Breast epithelium (tissue), 3 donors: ENCODE measurements at regions not wholly inside any gene's neighbourhood (a gene's known extent, or its start where the extent isn't known, plus 50 kb on each side); places are given as distances from the start of the nearest gene placed in this dataset.
"Not testable (repeated sequence)": the region's sequence is repeated elsewhere in the genome, so short reads cannot be mapped to it uniquely, and the experiment has no call there.

Experiments
- CTCF ChIP-seq, 3 donors: fragments of 450-650 bp; IDR thresholded peaks; one replicate each; pipeline ENCODE4 v1.5.1; 2016 to 2017; ENCODE audit warnings: antibody characterized with exemption in 3 of 3, mild to moderate bottlenecking in 3 of 3, moderate library complexity in 3 of 3
- POLR2A ChIP-seq: fragments of 450-650 bp; IDR thresholded peaks from one replicate; pipeline ENCODE4 v1.6.1; 2016; ENCODE audit warnings: antibody characterized with exemption, mild to moderate bottlenecking, moderate library complexity
- POLR2AphosphoS5 ChIP-seq, 3 donors: sonication (generic); formaldehyde crosslinking; IDR thresholded peaks; one replicate each; pipeline ENCODE4 v1.6.1; 2017; ENCODE audit warnings: antibody characterized with exemption in 3 of 3

GRCh38 chr1:206299942-206300341 lies 96.6 kb downstream of the SRGAP2 start:
- TF ChIP-seq POLR2A; CTCF (IDR thresholded peaks at IDR 0.05); POLR2AphosphoS5 (IDR thresholded peaks at IDR 0.05): not testable (repeated sequence)
